Sigmoid colon (tissue), 6 donors: ENCODE measurements at regions not wholly inside any gene's neighbourhood (a gene's known extent, or its start where the extent isn't known, plus 50 kb on each side); places are given as distances from the start of the nearest gene placed in this dataset.

Source experiments
- DNase-seq: peaks from one replicate; pipeline ENCODE4 v3.0.0-alpha.2; 2019
- H3K27ac ChIP-seq, 4 donors: fragments of 200-600 bp; sonication (generic); one replicate each; pipeline ENCODE4 v1.5.1; 2016 to 2019; ENCODE audit warnings: mild to moderate bottlenecking in 1 of 4
- H3K27me3 ChIP-seq, 3 donors: fragments of 200-600 bp; sonication (generic); one replicate each; pipeline ENCODE4 v1.5.1; 2019; ENCODE audit warnings: mild to moderate bottlenecking in 1 of 3
- H3K36me3 ChIP-seq, 4 donors: fragments of 200-600 bp; sonication (generic); one replicate each; pipeline ENCODE4 v1.5.1; 2016 to 2019
- H3K4me1 ChIP-seq, 4 donors: fragments of 200-600 bp; sonication (generic); one replicate each; pipeline ENCODE4 v1.5.1; 2017 to 2019
- H3K4me3 ChIP-seq, 4 donors: fragments of 200-600 bp; sonication (generic); one replicate each; pipeline ENCODE4 v1.5.1; 2017 to 2019; ENCODE audit warnings: mild to moderate bottlenecking in 2 of 4, moderate library complexity in 1 of 4
- H3K9me3 ChIP-seq, 4 donors: fragments of 200-600 bp in 3 of 4; sonication (generic) in 3 of 4; one replicate each; pipeline versions ENCODE4 v1.5.1 to v1.6.1; 2013 to 2019
- CTCF ChIP-seq, 4 experiments: fragments of 450-650 bp in 3 of 4; fragments of 200-600 bp in 1 of 4; IDR thresholded peaks; one replicate each; pipeline ENCODE4 v1.5.1; 2016 to 2019; ENCODE audit warnings: antibody characterized with exemption in 4 of 4, mild to moderate bottlenecking in 3 of 4, moderate library complexity in 2 of 4
- EP300 ChIP-seq, 4 donors: sonication (generic); formaldehyde crosslinking; IDR thresholded peaks; one replicate each; pipeline ENCODE4 v1.6.1; 2017; ENCODE audit warnings: antibody characterized with exemption in 4 of 4
- POLR2A ChIP-seq, 2 donors: fragments of 450-650 bp; IDR thresholded peaks; one replicate each; pipeline ENCODE4 v1.6.1; 2016; ENCODE audit warnings: antibody characterized with exemption in 2 of 2, mild to moderate bottlenecking in 2 of 2, moderate library complexity in 2 of 2
- POLR2AphosphoS5 ChIP-seq, 4 donors: sonication (generic); formaldehyde crosslinking; IDR thresholded peaks; one replicate each; pipeline ENCODE4 v1.6.1; 2017; ENCODE audit warnings: antibody characterized with exemption in 4 of 4
- WGBS, 2 donors: extraction: QIAGEN DNeasy Blood & Tissue Kit; methylation state at CpG; one replicate each; pipeline ENCODE4 v1.1.7; 2013; 5-methylcytosine and 5-hydroxymethylcytosine counted together
- intact Hi-C: fragments of 100-400 bp; cut with DNase I; formaldehyde crosslinking; loops from one replicate; pipeline ENCODE4 v1.15.1; 2023
- donor health status: healthy with polysubstance abuse.
- donor health status: healthy.

- TF ChIP-seq POLR2A (IDR thresholded peaks at IDR 0.05) (no peak), POLR2AphosphoS5 (IDR thresholded peaks at IDR 0.05) (no peak), CTCF (IDR thresholded peaks at IDR 0.05) (no peak), EP300 (IDR thresholded peaks at IDR 0.05) (no peak)
- Histone ChIP-seq H3K27me3 (no peaks in the 10 kb centered on the region), H3K4me1 (no peaks in the 10 kb centered on the region), H3K9me3 (no peaks in the 10 kb centered on the region), H3K4me3 (no peak overlapping the region), H3K27ac (no peak overlapping the region), H3K36me3 (no peaks in the 10 kb centered on the region)
- intact Hi-C loops, result no loop called here
- WGBS, 2 donors, result 89 to 92% methylated on average over 6 of the region's 6 CpGs
- DNase-seq, result no peak
Observed at GRCh38 chr4:97262769-97263168, 880.5 kb downstream of the STPG2 start.

GRCh38 chr4:97270051-97270450, 873.2 kb downstream of the STPG2 start:
- no peaks in the 10 kb centered on the region for H3K36me3 ChIP-seq
- TF ChIP-seq EP300 (IDR thresholded peaks at IDR 0.05), result no peak
- TF ChIP-seq CTCF (IDR thresholded peaks at IDR 0.05), result no peak
- no peak for TF ChIP-seq POLR2A (IDR thresholded peaks at IDR 0.05)
- no peak for TF ChIP-seq POLR2AphosphoS5 (IDR thresholded peaks at IDR 0.05)
- no peaks in the 10 kb centered on the region for H3K4me1 ChIP-seq
- H3K9me3 ChIP-seq, result no peaks in the 10 kb centered on the region
- intact Hi-C loops, result no loop called here
- H3K27ac ChIP-seq, result no peak overlapping the region
- H3K27me3 ChIP-seq, result no peaks in the 10 kb centered on the region
- WGBS, 2 donors, result 90 to 92% methylated on average over 2 of the region's 2 CpGs
- H3K4me3 ChIP-seq, result no peak overlapping the region
- no peak for DNase-seq

GRCh38 chr4:97279391-97279790, 863.9 kb downstream of the STPG2 start:
- Histone ChIP-seq H3K27ac (no peak overlapping the region), H3K4me3 (no peak overlapping the region), H3K36me3 (no peaks in the 10 kb centered on the region), H3K4me1 (no peaks in the 10 kb centered on the region), H3K27me3 (no peaks in the 10 kb centered on the region), H3K9me3 (peaks cover 0 to 3% (median 0%) of the 10 kb centered on the region in 4 donors)
- DNase-seq, result no peak
- intact Hi-C loops, result no loop called here
- TF ChIP-seq POLR2AphosphoS5 (IDR thresholded peaks at IDR 0.05) (no peak), POLR2A (IDR thresholded peaks at IDR 0.05) (no peak), CTCF (IDR thresholded peaks at IDR 0.05) (no peak)
- 55 to 66% methylated on average over 3 of the region's 3 CpGs for WGBS, 2 donors

GRCh38 chr4:97300561-97300960, 842.7 kb downstream of the STPG2 start:
- TF ChIP-seq EP300 (IDR thresholded peaks at IDR 0.05) (no peak), POLR2A (IDR thresholded peaks at IDR 0.05) (no peak), POLR2AphosphoS5 (IDR thresholded peaks at IDR 0.05) (no peak), CTCF (IDR thresholded peaks at IDR 0.05) (no peak)
- intact Hi-C loops, result no loop called here
- no peak for DNase-seq
- Histone ChIP-seq H3K36me3 (no peaks in the 10 kb centered on the region), H3K9me3 (peaks cover 0 to 4% (median 2%) of the 10 kb centered on the region in 4 donors), H3K4me1 (no peaks in the 10 kb centered on the region), H3K27ac (no peak overlapping the region), H3K27me3 (no peaks in the 10 kb centered on the region), H3K4me3 (no peak overlapping the region)
- WGBS, 2 donors, result 40 to 73% methylated on average over 2 of the region's 2 CpGs

- TF ChIP-seq POLR2A (IDR thresholded peaks at IDR 0.05) (no peak), POLR2AphosphoS5 (IDR thresholded peaks at IDR 0.05) (no peak), CTCF (IDR thresholded peaks at IDR 0.05) (no peak), EP300 (IDR thresholded peaks at IDR 0.05) (no peak)
- 86 to 90% methylated on average over 2 of the region's 2 CpGs for WGBS, 2 donors
- intact Hi-C loops, result no loop called here
Observed at GRCh38 chr4:97305351-97305750, 837.9 kb downstream of the STPG2 start.

More at GRCh38 chr4:97305351-97305750, 837.9 kb downstream of the STPG2 start:
- DNase-seq, result no peak
- H3K27ac ChIP-seq, result no peak overlapping the region
- no peaks in the 10 kb centered on the region for H3K4me1 ChIP-seq
- H3K36me3 ChIP-seq, result no peaks in the 10 kb centered on the region
- no peaks in the 10 kb centered on the region for H3K27me3 ChIP-seq
- no peak overlapping the region for H3K4me3 ChIP-seq
- peaks cover 0 to 3% (median 0%) of the 10 kb centered on the region in 4 donors for H3K9me3 ChIP-seq
